ENCODE measurements at regions not wholly inside any gene's neighbourhood (a gene's known extent, or its start where the extent isn't known, plus 50 kb on each side); places are given as distances from the start of the nearest gene placed in this dataset.
"Not testable (repeated sequence)": the region's sequence is repeated elsewhere in the genome, so short reads cannot be mapped to it uniquely, and the experiment has no call there.

DNA sequence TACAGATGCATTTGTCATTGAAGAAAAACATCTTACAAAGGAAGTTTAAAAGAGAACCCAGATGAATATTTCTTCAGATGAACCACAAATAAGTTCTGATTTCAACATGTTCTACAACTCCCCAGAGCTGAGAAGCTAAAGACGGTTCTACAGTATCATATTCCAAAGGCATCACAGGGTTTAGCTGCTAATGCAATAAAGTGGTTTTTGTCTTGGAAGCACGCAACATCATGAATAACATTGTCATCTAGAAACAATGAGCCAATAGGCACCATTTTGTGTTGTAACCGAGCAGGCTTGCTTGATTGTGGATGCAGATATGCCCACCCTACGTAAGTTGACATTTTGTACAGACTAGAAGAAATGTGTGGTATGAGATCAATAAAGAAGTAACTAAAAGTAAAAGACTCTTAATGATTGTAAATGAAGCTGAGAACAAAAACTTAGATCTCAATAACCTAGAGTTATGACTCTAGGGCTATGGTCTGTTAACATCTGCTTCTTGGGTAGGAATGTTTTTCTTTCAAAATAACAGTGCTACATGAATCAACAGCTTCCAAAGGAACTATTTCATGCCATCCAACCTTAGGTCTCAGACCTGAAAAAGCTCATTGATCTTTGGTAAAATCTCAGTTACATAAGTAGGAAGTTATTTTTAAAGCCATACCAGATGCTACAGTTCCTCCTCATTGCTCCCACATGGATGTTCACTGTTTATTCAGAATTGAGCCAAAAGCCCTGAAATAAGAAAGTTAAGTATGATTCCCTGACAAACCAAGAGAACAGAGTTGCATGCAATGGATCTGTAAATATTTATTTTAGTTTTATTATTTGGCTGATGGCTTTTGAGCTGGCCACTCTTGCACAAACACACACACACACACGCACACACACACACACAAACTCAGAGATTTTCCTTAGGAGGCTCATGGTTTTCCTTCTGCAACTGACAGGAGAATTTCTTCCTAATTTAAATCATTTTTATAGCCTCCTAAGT, 118.7 kb upstream of the SLCO6A1 start:
- DNase-seq = no peak

- DNase-seq = no peak
These were observed 123.5 kb upstream of the SLCO6A1 start for GRCh38 chr5:102622262-102622661.

DNA sequence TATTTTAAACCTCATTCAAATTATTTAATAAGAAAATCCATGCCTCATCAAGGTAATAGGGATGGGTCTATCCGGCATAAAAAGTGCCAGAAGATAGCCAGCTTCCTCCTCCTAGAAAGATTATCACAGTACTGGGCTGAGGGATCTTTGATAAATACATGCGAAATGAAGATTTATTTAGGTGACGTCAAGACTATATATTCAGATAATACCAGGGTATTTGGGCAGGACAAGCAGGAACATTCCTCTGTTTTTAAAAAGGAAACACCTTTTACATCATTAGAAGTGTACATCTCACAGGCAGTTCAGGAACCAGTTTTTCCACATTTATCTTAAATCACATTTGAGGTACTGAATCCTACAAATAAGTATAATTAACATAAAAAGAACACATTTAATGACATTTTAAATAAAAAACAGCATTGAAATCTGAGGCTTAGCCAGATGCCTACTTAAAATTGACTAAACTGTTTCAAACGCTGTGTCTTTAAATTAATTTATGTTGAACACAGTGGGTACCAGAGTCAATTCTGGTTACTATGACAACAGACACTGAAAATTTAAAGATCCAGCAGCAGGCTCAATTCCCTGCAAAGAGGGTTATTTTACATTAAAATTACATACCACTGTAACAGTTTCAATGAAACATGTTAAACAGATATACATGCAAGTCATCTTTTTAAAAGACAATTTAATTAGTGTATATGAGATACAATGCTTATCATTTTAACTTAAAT, 124.7 kb upstream of the SLCO6A1 start:
- DNase-seq = no peak

DNA sequence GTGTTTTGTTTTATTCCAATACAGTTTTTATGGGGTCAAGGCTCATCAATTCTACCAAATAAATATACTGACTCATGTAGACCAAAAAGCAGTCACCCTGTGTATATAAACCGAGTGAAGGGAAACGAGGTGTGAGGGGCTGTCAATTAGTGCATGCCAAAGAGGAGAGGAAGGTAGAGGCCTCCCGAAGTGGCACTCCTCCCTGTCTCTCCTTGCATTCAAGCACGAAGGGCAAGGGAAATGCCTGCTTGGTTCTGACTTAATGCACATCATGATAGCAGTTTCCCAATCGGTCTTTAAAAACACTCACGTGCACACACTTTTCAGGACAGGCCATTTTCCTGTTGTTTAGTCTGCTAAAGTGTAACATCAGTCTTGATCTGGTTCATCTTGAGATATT, 125.6 kb upstream of the SLCO6A1 start:
- no peak for DNase-seq

GRCh38 chr5:102625468-102625867, 126.7 kb upstream of the SLCO6A1 start:
- no peak for DNase-seq

DNA sequence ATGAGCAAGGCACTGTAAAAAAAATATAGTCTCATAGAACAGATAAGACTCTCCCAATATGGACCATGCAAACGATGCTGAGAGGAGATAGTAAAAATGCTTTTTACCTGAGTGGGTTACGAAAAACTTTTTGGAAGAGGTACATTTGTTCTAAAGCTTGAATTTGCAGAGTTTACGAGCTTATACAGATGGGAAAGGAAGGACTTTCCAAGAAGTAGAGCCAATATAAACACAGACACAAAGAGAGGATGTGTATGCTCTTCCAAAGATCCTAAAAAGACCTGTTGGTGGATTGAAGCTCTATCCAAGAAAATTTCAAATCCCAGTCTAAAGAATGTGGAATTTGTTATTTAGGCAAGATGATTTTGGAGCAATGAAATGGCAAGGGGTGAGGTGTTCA, 127.1 kb upstream of the SLCO6A1 start:
- no peak for DNase-seq

DNA sequence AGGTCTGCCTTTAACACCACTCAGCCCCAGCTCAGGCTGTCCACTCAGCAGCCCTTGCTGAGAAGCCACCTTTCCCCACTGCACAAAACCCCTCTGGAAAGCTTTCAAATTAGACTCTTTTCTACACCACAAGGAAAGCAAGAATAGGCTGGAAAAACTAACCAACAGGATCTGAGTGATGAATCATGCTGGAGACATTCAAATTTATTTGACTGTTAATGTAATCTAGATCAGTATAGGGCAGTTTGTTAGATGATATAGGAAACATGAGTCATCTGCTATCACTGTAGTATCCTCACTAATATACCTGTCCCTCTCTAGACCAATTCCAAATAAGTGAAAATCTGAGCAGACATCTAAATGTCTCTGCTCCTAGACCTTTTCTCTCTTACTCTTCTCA, 127.8 kb upstream of the PAM start:
- DNase-seq = no peak

GRCh38 chr5:102628441-102629175, 126.5 kb upstream of the PAM start:
- no peak for DNase-seq

DNA sequence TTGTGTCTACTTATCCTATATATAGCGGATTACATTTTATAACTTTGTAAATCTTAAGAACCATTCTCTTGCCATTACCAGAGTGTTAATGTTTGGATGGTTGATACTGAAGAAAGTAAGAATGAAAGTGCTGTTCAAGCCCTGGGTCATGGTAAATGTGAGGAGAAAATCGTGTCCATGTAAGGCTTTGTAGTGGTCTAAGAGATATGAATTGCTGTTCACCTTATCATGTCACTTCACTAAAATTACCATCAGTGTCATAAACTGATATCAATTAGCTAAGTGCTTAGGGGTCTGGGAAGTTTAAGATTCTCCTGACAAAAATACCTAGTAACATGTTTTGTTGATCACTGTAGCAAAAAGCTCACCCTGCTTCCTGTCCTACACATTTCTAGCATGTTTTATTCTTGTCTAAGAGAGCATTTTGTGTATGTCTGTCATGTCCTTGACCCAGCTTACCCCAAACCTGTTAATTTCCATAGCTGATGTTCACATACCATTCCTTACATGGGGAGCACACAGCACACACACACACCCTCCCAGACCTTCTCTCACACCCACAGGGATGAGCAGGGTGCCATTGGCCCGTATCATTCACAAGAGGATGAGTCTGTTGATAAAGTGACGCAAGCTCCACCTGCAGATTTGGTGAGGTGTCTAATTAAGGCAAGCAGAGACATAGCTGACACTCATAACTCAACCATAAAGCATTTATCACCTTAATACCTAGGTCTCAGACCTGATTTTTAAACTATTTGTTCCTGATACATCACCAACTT, 125.1 kb upstream of the PAM start:
- DNase-seq = no peak

- DNase-seq = not testable (repeated sequence)
These were observed 119.7 kb upstream of the PAM start for GRCh38 chr5:102635399-102635798.

DNA sequence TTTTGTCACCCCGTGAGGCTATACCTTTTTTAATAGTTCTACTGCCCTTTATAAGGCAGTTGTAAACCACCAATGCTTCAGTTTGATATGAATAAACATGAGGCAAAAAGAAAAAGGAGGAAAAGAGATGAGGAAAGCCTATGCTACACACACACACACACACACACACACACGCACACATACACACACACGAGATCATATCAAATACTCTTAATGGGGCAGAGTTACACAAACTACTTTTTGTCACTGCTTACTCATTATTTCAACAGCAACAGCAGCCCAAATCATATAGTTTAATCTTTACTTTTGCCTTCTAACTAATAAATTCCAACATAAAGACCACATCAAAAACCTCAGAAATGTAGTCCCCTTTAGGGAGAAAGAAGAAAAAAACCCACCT, 116.8 kb upstream of the PAM start:
- DNase-seq = no peak

DNA sequence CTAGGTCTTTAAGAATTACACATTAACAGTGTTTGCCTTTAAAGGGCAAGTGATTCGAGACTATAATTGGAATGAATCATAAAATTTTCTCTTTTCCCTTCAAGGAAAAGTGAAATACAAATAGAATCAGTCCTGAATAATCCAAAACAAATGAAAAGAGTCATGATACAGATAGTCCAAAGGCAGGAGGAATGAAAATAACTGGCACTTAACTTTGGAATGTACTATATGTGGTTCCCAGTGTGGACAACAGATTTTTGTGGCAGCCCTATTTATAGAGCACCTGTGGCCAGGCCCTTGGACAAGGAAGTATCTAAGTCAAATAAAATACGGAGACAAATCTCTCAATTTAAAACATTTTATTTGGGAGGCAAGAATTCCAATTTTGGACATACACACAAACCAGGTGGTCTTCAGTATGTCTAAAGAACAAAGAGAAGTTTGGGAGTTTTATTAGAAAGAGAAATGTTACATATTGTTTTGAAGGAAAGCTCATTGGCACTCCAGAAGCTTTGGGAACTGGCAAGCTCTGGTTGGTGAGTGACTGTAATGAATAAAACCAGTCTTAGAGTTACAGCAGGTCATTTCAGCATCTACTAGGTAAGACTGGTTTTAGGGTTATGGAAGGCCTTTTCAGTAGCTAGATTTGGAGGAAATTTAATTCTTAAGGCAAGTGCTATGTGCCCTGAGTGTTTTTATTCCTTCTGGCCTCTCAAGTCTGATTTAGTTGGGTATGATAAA, 116.0 kb upstream of the PAM start:
- no peak for DNase-seq

- DNase-seq = no peak
These were observed 105.4 kb upstream of the PAM start for GRCh38 chr5:102649731-102650130.

DNA sequence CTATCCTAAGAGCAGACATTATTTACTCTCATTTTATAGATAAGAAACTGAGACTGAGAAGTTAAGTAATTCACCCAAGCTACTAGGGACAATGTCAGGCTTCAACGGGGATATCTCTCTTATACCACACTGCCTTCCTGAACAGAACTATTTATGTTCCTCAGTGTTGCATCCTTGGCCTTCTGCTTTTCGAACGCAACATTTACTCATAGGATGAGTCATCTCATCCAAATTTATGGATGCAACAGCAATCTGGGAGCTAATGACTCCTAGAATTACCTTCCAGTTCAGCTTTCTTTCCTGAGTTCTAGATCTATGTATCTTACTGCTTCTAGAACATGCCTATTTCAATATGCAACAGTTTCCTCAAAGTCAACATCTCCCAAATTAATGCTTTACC, 103.6 kb upstream of the PAM start:
- DNase-seq = no peak

DNA sequence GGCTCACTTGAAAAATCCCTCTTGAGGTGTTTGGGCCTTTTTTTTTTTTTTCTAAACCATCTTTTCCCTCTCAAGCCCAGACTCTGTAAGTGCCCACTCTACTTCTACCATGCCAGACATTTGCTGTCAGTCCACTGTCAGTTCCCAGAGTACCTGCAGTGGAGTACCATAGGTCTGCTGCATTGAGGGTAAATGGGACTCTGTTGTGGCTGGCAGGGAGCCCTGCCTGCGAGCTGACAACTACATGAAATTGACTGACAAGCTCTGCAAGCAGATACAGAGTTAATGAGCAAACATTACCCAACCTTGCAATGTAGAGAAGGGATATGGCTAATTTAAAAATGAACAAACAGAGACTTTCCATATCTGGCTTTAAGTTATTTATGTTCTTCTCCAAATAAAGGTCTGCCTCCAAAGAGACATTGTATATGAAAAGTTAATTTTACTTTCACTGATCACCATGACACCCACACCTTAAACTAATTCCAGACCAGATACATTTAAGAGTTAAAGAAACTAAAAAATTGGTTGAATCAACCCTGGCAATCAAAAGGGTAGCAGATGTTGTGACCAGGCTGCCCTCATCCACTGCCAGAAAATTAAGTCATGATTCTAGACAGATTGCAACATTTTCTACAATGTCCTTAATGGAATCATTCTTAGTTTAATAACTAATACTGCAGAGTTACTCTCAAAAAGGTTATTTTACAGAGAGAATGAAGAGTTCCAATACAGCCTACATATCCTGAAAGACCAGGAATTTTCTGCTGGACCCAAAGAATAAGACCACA, 100.4 kb upstream of the PAM start:
- no peak for DNase-seq

DNA sequence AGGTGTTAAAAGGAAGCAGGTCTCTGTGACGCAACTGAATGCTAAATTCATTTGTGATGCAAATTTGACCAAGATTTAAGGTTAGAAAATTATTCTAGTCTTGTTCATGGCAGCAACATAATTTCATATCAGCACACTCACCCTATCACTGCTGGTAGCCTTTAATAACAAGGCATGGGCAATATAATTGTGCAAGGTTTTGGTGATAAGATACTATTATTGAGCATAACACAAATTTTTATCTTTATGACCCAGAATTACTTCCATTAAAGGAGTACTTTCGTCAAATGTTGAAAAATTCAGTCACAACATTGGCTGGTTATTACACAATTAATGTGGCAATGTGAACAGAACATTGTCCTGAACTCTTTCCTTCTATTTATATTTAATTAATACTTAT, 96.0 kb upstream of the PAM start:
- no peak for DNase-seq

DNA sequence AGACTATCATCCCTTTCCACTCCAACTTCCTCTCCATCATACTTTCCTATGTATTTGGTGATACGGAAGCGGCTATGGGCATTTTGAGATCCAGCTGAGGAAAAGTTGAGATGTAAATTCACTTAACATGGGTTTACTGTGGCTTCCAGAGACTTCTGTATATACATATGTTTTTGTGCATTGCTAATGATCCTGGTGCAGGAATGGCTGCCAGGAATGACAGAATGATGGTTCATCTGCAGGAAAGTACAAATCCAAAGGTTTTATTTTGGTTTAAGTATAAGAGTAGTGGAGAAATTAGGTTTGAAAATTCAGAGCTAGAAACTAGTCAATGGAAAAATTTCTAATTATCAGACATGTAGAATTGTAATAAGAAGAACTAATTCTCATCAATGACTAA, 95.0 kb upstream of the PAM start:
- DNase-seq = no peak

DNA sequence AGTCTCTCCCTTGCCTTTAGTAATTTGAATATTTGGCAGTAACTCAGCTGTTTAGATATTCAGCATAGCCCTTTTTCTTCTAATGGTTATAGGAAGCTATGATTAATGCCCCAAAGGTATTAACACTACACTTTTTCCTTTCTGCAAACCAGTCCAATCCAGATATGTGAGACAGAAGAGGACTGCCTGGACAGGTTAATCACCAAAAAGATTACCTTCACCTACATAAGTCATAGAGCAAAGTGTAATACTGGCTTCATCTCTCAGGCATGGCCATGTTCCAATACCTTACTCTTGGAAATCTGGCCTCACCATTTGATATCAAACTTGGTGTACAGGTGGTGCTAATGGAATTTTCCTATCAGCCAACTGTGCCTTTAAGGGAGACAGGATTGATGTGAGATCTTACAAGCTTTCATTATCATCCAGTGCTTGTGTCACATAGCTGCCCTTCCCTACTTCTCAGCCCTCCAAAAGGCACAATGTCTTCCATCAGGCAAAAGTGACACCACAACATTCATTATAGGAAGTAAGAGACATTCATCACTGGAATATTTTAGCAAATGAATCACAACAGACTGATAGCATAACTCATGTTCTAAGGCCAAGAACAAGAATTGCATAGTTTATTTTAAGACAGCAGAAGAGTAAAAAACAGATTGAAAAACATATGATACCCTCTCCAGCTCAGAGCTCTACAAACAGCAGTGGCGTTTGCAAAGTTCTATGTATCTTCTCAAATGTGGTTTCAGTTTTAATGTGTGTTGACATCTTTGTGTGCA, 91.2 kb upstream of the PAM start:
- no peak for DNase-seq

- DNase-seq = no peak
These were observed 90.3 kb upstream of the PAM start for GRCh38 chr5:102664616-102665335.
